A673 (cell line): ENCODE measurements at regions not wholly inside any gene's neighbourhood (a gene's known extent, or its start where the extent isn't known, plus 50 kb on each side); places are given as distances from the start of the nearest gene placed in this dataset.
A peak's percentile ranks its signal among the peaks of the same experiment; 100 is the strongest.

Experiments used
- BruUV-seq: library from RNA; stranded (reverse); fragments of 400-500 nt; replicated peaks from 2 replicates; lab custom pipeline; 2021; lab: Mats Ljungman, UMichigan
- CTCF ChIA-PET: fragments of 300-600 bp; sonication (Branson Sonifier 250); formaldehyde crosslinking; loops from one replicate; lab custom pipeline; 2022; ENCODE audit warnings: antibody characterized with exemption; lab: Charles Lee
- POLR2A ChIA-PET: fragments of 300-600 bp; sonication (Branson Sonifier 250); formaldehyde crosslinking; loops from one replicate; lab custom pipeline; 2022; ENCODE audit warnings: antibody characterized with exemption; ENCODE audit not compliant: low non-redundant PET; lab: Charles Lee
- DNase-seq: peaks from one replicate; pipeline ENCODE4 v3.0.0-alpha.2; 2015; ENCODE audit warnings: low spot score
- H3K27ac ChIP-seq: fragments of 200-600 bp; sonication (generic); 2 replicates; pipeline ENCODE4 v1.5.1; 2016; ENCODE audit warnings: mixed run types, low read depth, mild to moderate bottlenecking, mixed read lengths, antibody characterized with exemption, low read length; ENCODE audit not compliant: poor library complexity, severe bottlenecking
- H3K27me3 ChIP-seq: fragments of 200-600 bp; sonication (generic); replicated peaks from 2 replicates; pipeline ENCODE4 v1.6.1; 2017; ENCODE audit warnings: mixed run types, low read depth, mild to moderate bottlenecking, mixed read lengths, antibody characterized with exemption, low read length; ENCODE audit not compliant: insufficient read depth, poor library complexity
- H3K36me3 ChIP-seq: fragments of 200-600 bp; sonication (generic); 2 replicates; pipeline ENCODE4 v1.6.1; 2016; ENCODE audit warnings: mixed run types, mild to moderate bottlenecking, mixed read lengths, antibody characterized with exemption, low read length; ENCODE audit not compliant: insufficient read depth, poor library complexity, severe bottlenecking
- H3K4me1 ChIP-seq: fragments of 200-600 bp; sonication (generic); 2 replicates; pipeline ENCODE4 v1.6.1; 2017; ENCODE audit warnings: mixed run types, mild to moderate bottlenecking, mixed read lengths, antibody characterized with exemption, low read length; ENCODE audit not compliant: insufficient read depth, poor library complexity, severe bottlenecking
- H3K4me3 ChIP-seq: fragments of 200-600 bp; sonication (generic); 2 replicates; pipeline ENCODE4 v1.5.1; 2016; ENCODE audit warnings: low read depth, mixed run types, mild to moderate bottlenecking, mixed read lengths, low read length; ENCODE audit not compliant: poor library complexity, severe bottlenecking
- H3K9me3 ChIP-seq: fragments of 200-600 bp; sonication (generic); 2 replicates; pipeline ENCODE4 v1.6.1; 2016; ENCODE audit warnings: mixed run types, low read depth, mild to moderate bottlenecking, mixed read lengths, antibody characterized with exemption, low read length; ENCODE audit not compliant: poor library complexity, severe bottlenecking
- CTCF ChIP-seq: fragments of 300-800, 200-600 bp; sonication (generic); conservative IDR thresholded peaks from 2 replicates; pipeline ENCODE4 v1.5.1; 2017; ENCODE audit warnings: low read depth, mild to moderate bottlenecking, antibody characterized with exemption, low read length, moderate library complexity, mixed read lengths
- EZH2 ChIP-seq: fragments of 200-600 bp; sonication (generic); IDR thresholded peaks from 2 replicates; pipeline ENCODE4 v1.6.1; 2017; ENCODE audit warnings: borderline replicate concordance, low read depth, mild to moderate bottlenecking, mixed read lengths, antibody characterized with exemption, low read length; ENCODE audit not compliant: poor library complexity, severe bottlenecking
- intact Hi-C: fragments of 100-400 bp; cut with micrococcal nuclease; formaldehyde crosslinking; loops from one replicate; pipeline ENCODE4 v1.10.0; 2022; ENCODE audit not compliant: unreplicated experiment

GRCh38 chr3:106593381-106593780 is 724.6 kb upstream of the CBLB start:
- CTCF ChIA-PET = no interaction called here

GRCh38 chr3:106609666-106610301 is 741.0 kb upstream of the CBLB start:
- POLR2A ChIA-PET = interaction anchor here (0.7 kb wide), 1 partner anchor 444 kb away, joined by 3 read pairs; no protein-coding TSS in a partner anchor
- intact Hi-C loops = loop anchor here (1.0 to 10.0 kb wide), 4 partner anchors 405 to 1241 kb away; no protein-coding TSS in a partner anchor
- H3K4me1 ChIP-seq = peaks cover 29% of the 10 kb centered on the region

More at GRCh38 chr3:106593381-106593780, 724.6 kb upstream of the CBLB start:
- no peaks in the 10 kb centered on the region for H3K36me3 ChIP-seq
- POLR2A ChIA-PET = no interaction called here
- H3K9me3 ChIP-seq = peaks cover 11% of the 10 kb centered on the region
- DNase-seq = no peak
- H3K4me1 ChIP-seq = peaks cover 18% of the 10 kb centered on the region
- no peak overlapping the region for H3K4me3 ChIP-seq
- H3K27me3 ChIP-seq = no peaks in the 10 kb centered on the region
- no peak for TF ChIP-seq CTCF
- no peak for TF ChIP-seq EZH2
- no TSS peak for BruUV-seq
- no peak overlapping the region for H3K27ac ChIP-seq
- intact Hi-C loops = no loop called here

GRCh38 chr3:106610362-106610959 is 741.6 kb upstream of the CBLB start:
- H3K4me1 ChIP-seq = peaks cover 29% of the 10 kb centered on the region
- no peak for DNase-seq
- TF ChIP-seq EZH2 (no peak), CTCF (no peak)
- H3K4me3 ChIP-seq = no peak overlapping the region
- intact Hi-C loops = loop anchor here (10.0 kb wide), 1 partner anchor 526 kb away; no protein-coding TSS in a partner anchor
- POLR2A ChIA-PET = no interaction called here
- peak overlapping the region; percentile 51 for H3K27ac ChIP-seq
- H3K36me3 ChIP-seq = peaks cover 7% of the 10 kb centered on the region
- CTCF ChIA-PET = interaction anchor here (1.3 kb wide), 1 partner anchor 15 kb away, joined by 3 read pairs; no protein-coding TSS in a partner anchor
- H3K9me3 ChIP-seq = peaks cover 16% of the 10 kb centered on the region
- BruUV-seq = no TSS peak
- H3K27me3 ChIP-seq = no peaks in the 10 kb centered on the region

More at GRCh38 chr3:106609666-106610301, 741.0 kb upstream of the CBLB start:
- Histone ChIP-seq H3K36me3 (peaks cover 7% of the 10 kb centered on the region), H3K9me3 (peaks cover 16% of the 10 kb centered on the region), H3K27ac (peak overlapping the region; percentile 53), H3K4me3 (no peak overlapping the region), H3K27me3 (no peaks in the 10 kb centered on the region)
- no peak for TF ChIP-seq EZH2
- peak; percentile 95 for TF ChIP-seq CTCF
- CTCF ChIA-PET = interaction anchor here (0.8 to 1.3 kb wide), 2 partner anchors 16 to 455 kb away, joined by 3 read pairs; no protein-coding TSS in a partner anchor
- peak; percentile 94 for DNase-seq
- no TSS peak for BruUV-seq
